Thyroid gland (tissue), 4 donors: ENCODE measurements at regions not wholly inside any gene's neighbourhood (a gene's known extent, or its start where the extent isn't known, plus 50 kb on each side); places are given as distances from the start of the nearest gene placed in this dataset.

ENCODE experiments used
- DNase-seq, 2 donors: peaks; one replicate each; pipeline ENCODE4 v3.0.0-alpha.2; 2019
- H3K27ac ChIP-seq, 3 donors: fragments of 200-600 bp; sonication (generic); 1 replicate in 2 of 3; 2 replicates in 1 of 3; pipeline ENCODE4 v1.5.1; 2016 to 2019; ENCODE audit warnings: mild to moderate bottlenecking in 1 of 3, moderate library complexity in 1 of 3
- H3K27me3 ChIP-seq: fragments of 200-600 bp; sonication (generic); one replicate; pipeline ENCODE4 v1.5.1; 2019
- H3K36me3 ChIP-seq, 2 donors: fragments of 200-600 bp; sonication (generic); one replicate each; pipeline ENCODE4 v1.5.1; 2016 to 2019
- H3K4me1 ChIP-seq, 2 donors: fragments of 200-600 bp; sonication (generic); one replicate each; pipeline ENCODE4 v1.5.1; 2017 to 2019
- H3K4me3 ChIP-seq, 3 donors: fragments of 200-600 bp; sonication (generic); replicated peaks in 1 of 3; 1 replicate in 2 of 3; 2 replicates in 1 of 3; pipeline ENCODE4 v1.5.1; 2016; ENCODE audit warnings: mild to moderate bottlenecking in 1 of 3
- H3K9me3 ChIP-seq: fragments of 200-600 bp; sonication (generic); one replicate; pipeline ENCODE4 v1.5.1; 2017
- CTCF ChIP-seq, 6 experiments: fragments of 200-600 bp in 3 of 6; fragments of 450-650 bp in 3 of 6; sonication (generic) in 3 of 6; IDR thresholded peaks; one replicate each; pipeline ENCODE4 v1.5.1; 2016 to 2019; ENCODE audit warnings: antibody characterized with exemption in 6 of 6, mild to moderate bottlenecking in 2 of 6, inconsistent platforms in 1 of 6, moderate library complexity in 1 of 6
- POLR2A ChIP-seq, 2 donors: fragments of 450-650 bp; IDR thresholded peaks; one replicate each; pipeline ENCODE4 v1.6.1; 2017; ENCODE audit warnings: antibody characterized with exemption in 2 of 2, mild to moderate bottlenecking in 2 of 2, moderate library complexity in 1 of 2
- WGBS, 2 donors: methylation state at CpG; one replicate each; pipeline ENCODE4 v1.1.5; 2017; 5-methylcytosine and 5-hydroxymethylcytosine counted together
- intact Hi-C: fragments of 100-400 bp; cut with DNase I; formaldehyde crosslinking; loops from one replicate; pipeline ENCODE4 v1.15.1; 2023

GRCh38 chr5:2036885-2037284 lies 154.2 kb upstream of the IRX4 start:
- Histone ChIP-seq H3K27ac (no peak overlapping the region), H3K4me3 (no peak overlapping the region), H3K9me3 (no peaks in the 10 kb centered on the region), H3K36me3 (no peaks in the 10 kb centered on the region), H3K27me3 (no peaks in the 10 kb centered on the region), H3K4me1 (peaks cover 0 to 5% of the 10 kb centered on the region in 2 donors)
- intact Hi-C loops: loop anchor here (10.0 kb wide), 1 partner anchor 372 kb away; no protein-coding TSS in a partner anchor
- WGBS, 2 donors: 81 to 88% methylated on average over 6 of the region's 6 CpGs
- DNase-seq: no peak
- TF ChIP-seq POLR2A (IDR thresholded peaks at IDR 0.05): no peak
- TF ChIP-seq CTCF (IDR thresholded peaks at IDR 0.05): no peak

GRCh38 chr5:2032432-2032831 lies 149.7 kb upstream of the IRX4 start:
- no peak for DNase-seq
- TF ChIP-seq POLR2A (IDR thresholded peaks at IDR 0.05) (no peak), CTCF (IDR thresholded peaks at IDR 0.05) (no peak)
- no peak overlapping the region for H3K27ac ChIP-seq
- intact Hi-C loops: loop anchor here (10.0 kb wide), 1 partner anchor 368 kb away; no protein-coding TSS in a partner anchor
- no peaks in the 10 kb centered on the region for H3K4me1 ChIP-seq
- no peaks in the 10 kb centered on the region for H3K9me3 ChIP-seq
- no peak overlapping the region for H3K4me3 ChIP-seq
- WGBS, 2 donors: 71 to 73% methylated on average over 5 of the region's 5 CpGs
- no peaks in the 10 kb centered on the region for H3K27me3 ChIP-seq
- H3K36me3 ChIP-seq: no peaks in the 10 kb centered on the region

GRCh38 chr5:2031581-2031980 lies 148.9 kb upstream of the IRX4 start:
- Histone ChIP-seq H3K4me3 (no peak overlapping the region), H3K27ac (no peak overlapping the region), H3K27me3 (no peaks in the 10 kb centered on the region), H3K36me3 (no peaks in the 10 kb centered on the region), H3K4me1 (no peaks in the 10 kb centered on the region), H3K9me3 (no peaks in the 10 kb centered on the region)
- no peak for DNase-seq
- 88 to 94% methylated on average over 11 of the region's 11 CpGs for WGBS, 2 donors
- intact Hi-C loops: loop anchor here (10.0 kb wide), 1 partner anchor 367 kb away; no protein-coding TSS in a partner anchor
- TF ChIP-seq CTCF (IDR thresholded peaks at IDR 0.05) (no peak), POLR2A (IDR thresholded peaks at IDR 0.05) (no peak)

GRCh38 chr5:2030131-2030530 lies 147.4 kb upstream of the IRX4 start:
- Histone ChIP-seq H3K4me3 (no peak overlapping the region), H3K27me3 (no peaks in the 10 kb centered on the region), H3K4me1 (no peaks in the 10 kb centered on the region), H3K9me3 (no peaks in the 10 kb centered on the region), H3K27ac (no peak overlapping the region), H3K36me3 (no peaks in the 10 kb centered on the region)
- DNase-seq: no peak
- intact Hi-C loops: loop anchor here (10.0 kb wide), 1 partner anchor 365 kb away; no protein-coding TSS in a partner anchor
- TF ChIP-seq POLR2A (IDR thresholded peaks at IDR 0.05): no peak
- TF ChIP-seq CTCF (IDR thresholded peaks at IDR 0.05): no peak
- 8 to 25% methylated on average over 5 of the region's 5 CpGs for WGBS, 2 donors

GRCh38 chr5:2029206-2029605 lies 146.5 kb upstream of the IRX4 start:
- TF ChIP-seq CTCF (IDR thresholded peaks at IDR 0.05) (no peak), POLR2A (IDR thresholded peaks at IDR 0.05) (no peak)
- Histone ChIP-seq H3K27me3 (no peaks in the 10 kb centered on the region), H3K4me1 (no peaks in the 10 kb centered on the region), H3K27ac (no peak overlapping the region), H3K4me3 (no peak overlapping the region), H3K36me3 (no peaks in the 10 kb centered on the region), H3K9me3 (no peaks in the 10 kb centered on the region)
- 61 to 62% methylated on average over 4 of the region's 4 CpGs for WGBS, 2 donors
- no peak for DNase-seq
- intact Hi-C loops: no loop called here
